HepG2 (cell line): ENCODE measurements at regions not wholly inside any gene's neighbourhood (a gene's known extent, or its start where the extent isn't known, plus 50 kb on each side); places are given as distances from the start of the nearest gene placed in this dataset.

Experiments used
- ATAC-seq: fragments of 200-7000 bp; cut with Tn5 transposase; 3 replicates; pipeline ENCODE4 v1.9.1; 2020; ENCODE audit warnings: mild to moderate bottlenecking, moderate library complexity
- BruUV-seq: library from RNA; stranded (reverse); fragments of 400-500 nt; replicated peaks from 2 replicates; lab custom pipeline; 2021; lab: Mats Ljungman, UMichigan
- CTCF ChIA-PET: fragments of 300-600 bp; formaldehyde crosslinking; extraction: SDS; loops from one replicate; lab custom pipeline; 2021; ENCODE audit warnings: low total read pairs, inconsistent platforms, low intra/inter-chr PET ratio; lab: Yijun Ruan, JAX
- POLR2A ChIA-PET: fragments of 350-600 bp; sonication (Branson Sonifier 250); formaldehyde crosslinking; loops from one replicate; lab custom pipeline; 2020; ENCODE audit warnings: antibody characterized with exemption, inconsistent platforms; lab: Yijun Ruan, JAX
- DNase-seq: peaks from one replicate; pipeline ENCODE4 v3.0.0-alpha.2; 2015; ENCODE audit warnings: low spot score
- FAIRE-seq: peaks from 3 replicates; lab custom pipeline; 2011; peaks lifted over from hg19 to GRCh38; lab: Jason Lieb, UNC
- H2AFZ ChIP-seq: one replicate; pipeline ENCODE4 v1.6.1; 2011; ENCODE audit warnings: low read length, inconsistent platforms
- H3K27ac ChIP-seq: fragments of 300-600 bp; 3 replicates; pipeline ENCODE4 v1.8.0; 2011; ENCODE audit warnings: mixed run types, mild to moderate bottlenecking, mixed read lengths, low read length, inconsistent platforms; ENCODE audit not compliant: insufficient read depth; ENCODE audit errors: extremely low read length
- H3K27me3 ChIP-seq, 2 experiments: fragments of 200-600 bp in 1 of 2; 2 replicates in 1 of 2; 3 replicates in 1 of 2; pipeline versions ENCODE4 v1.6.0 to v1.8.0; 2011; ENCODE audit warnings: low read length in 2 of 2, mild to moderate bottlenecking in 2 of 2, moderate library complexity in 2 of 2, inconsistent platforms in 1 of 2; ENCODE audit not compliant: insufficient read depth in 2 of 2, control insufficient read depth in 1 of 2
- H3K36me3 ChIP-seq, 2 experiments: fragments of 200-600 bp in 1 of 2; replicated peaks in 1 of 2; 2 replicates in 1 of 2; 3 replicates in 1 of 2; pipeline versions ENCODE4 v1.5.1 to v1.8.0; 2011; ENCODE audit warnings: low read length in 2 of 2, inconsistent platforms in 1 of 2; ENCODE audit not compliant: insufficient read depth in 2 of 2, control insufficient read depth in 1 of 2
- H3K4me1 ChIP-seq: 2 replicates; pipeline ENCODE4 v1.5.1; 2012; ENCODE audit warnings: low read length, inconsistent platforms; ENCODE audit not compliant: insufficient read depth
- H3K4me2 ChIP-seq: 2 replicates; pipeline ENCODE4 v1.6.0; 2011; ENCODE audit warnings: low read depth, low read length, inconsistent platforms
- H3K4me3 ChIP-seq, 3 experiments: fragments of 200-600 bp in 1 of 3; sonication (generic), shearing (Covaris generic) in 1 of 3; replicated peaks in 1 of 3; 2 replicates each; pipeline ENCODE4 v1.5.1; 2011 to 2016; ENCODE audit warnings: low read length in 3 of 3, inconsistent platforms in 2 of 3, low read depth in 2 of 3, mild to moderate bottlenecking in 2 of 3, control low read depth in 1 of 3, mixed read lengths in 1 of 3; ENCODE audit not compliant: insufficient read depth in 1 of 3
- H3K79me2 ChIP-seq: one replicate; pipeline ENCODE4 v1.6.1; 2011; ENCODE audit warnings: low read length, inconsistent platforms; ENCODE audit not compliant: insufficient read depth
- H3K9ac ChIP-seq: 2 replicates; pipeline ENCODE4 v1.6.0; 2011; ENCODE audit warnings: mild to moderate bottlenecking, low read depth, low read length, inconsistent platforms; ENCODE audit not compliant: insufficient read depth
- H3K9me3 ChIP-seq: 2 replicates; pipeline ENCODE4 v1.5.1; 2012; ENCODE audit warnings: mild to moderate bottlenecking, low read length
- H4K20me1 ChIP-seq: 2 replicates; pipeline ENCODE4 v1.6.0; 2011; ENCODE audit warnings: inconsistent platforms, mild to moderate bottlenecking, low read length, moderate library complexity; ENCODE audit not compliant: insufficient read depth
- ARID2 ChIP-seq: sonication (generic); formaldehyde crosslinking; IDR thresholded peaks from 2 replicates; pipeline ENCODE4 v1.8.1; 2022; ENCODE audit warnings: mild to moderate bottlenecking, missing genetic modification reagents, borderline replicate concordance
- GTF3A ChIP-seq: sonication (generic); formaldehyde crosslinking; conservative IDR thresholded peaks from 2 replicates; pipeline ENCODE4 v1.4.0; 2020; ENCODE audit warnings: mild to moderate bottlenecking, missing genetic modification reagents
- JARID2 ChIP-seq: sonication (generic); formaldehyde crosslinking; IDR thresholded peaks from 2 replicates; pipeline ENCODE4 v1.8.1; 2023; ENCODE audit warnings: missing genetic modification reagents, inconsistent platforms; ENCODE audit not compliant: insufficient replicate concordance
- MAFF ChIP-seq: IDR thresholded peaks from 2 replicates; pipeline ENCODE4 v1.6.1; 2011; ENCODE audit warnings: low read depth, low read length, improper control_type of control experiment
- YY1 ChIP-seq: IDR thresholded peaks from 2 replicates; pipeline ENCODE4 v1.6.1; 2011; ENCODE audit warnings: low read length, low read depth, moderate library complexity, mild to moderate bottlenecking; ENCODE audit not compliant: insufficient read depth, insufficient replicate concordance
- ZNF552 ChIP-seq: sonication (generic); formaldehyde crosslinking; IDR thresholded peaks from 2 replicates; pipeline ENCODE4 v1.9.0; 2022; ENCODE audit warnings: missing genetic modification reagents, mild to moderate bottlenecking, borderline replicate concordance
- WGBS: methylation state at CpG from one replicate; pipeline ENCODE4 v1.1.6; 2017; ENCODE audit warnings: low lambda C conversion rate; 5-methylcytosine and 5-hydroxymethylcytosine counted together
- in situ Hi-C: cut with HindIII; loops from 2 replicates; pipeline ENCODE4 v1.10.0; 2017; ENCODE audit warnings: low pct_unique_long_range_greater_than_20kb; ENCODE audit not compliant: extremely low pct_ligation_motif_present
- intact Hi-C: fragments of 100-400 bp; cut with micrococcal nuclease; formaldehyde crosslinking; loops from one replicate; pipeline ENCODE4 v1.10.0; 2022; ENCODE audit not compliant: unreplicated experiment
- TF ChIP-seq, protein P1 (sequence below): sonication (generic); formaldehyde crosslinking; IDR thresholded peaks from 2 replicates; pipeline ENCODE4 v1.4.0; 2020; ENCODE audit warnings: mild to moderate bottlenecking, missing genetic modification reagents

- Histone ChIP-seq H2AFZ (no peak overlapping the region), H3K4me3 (no peak overlapping the region), H3K36me3 (no peaks in the 10 kb centered on the region), H3K4me2 (no peak overlapping the region), H3K27me3 (no peaks in the 10 kb centered on the region), H3K79me2 (no peaks in the 10 kb centered on the region), H3K9me3 (no peaks in the 10 kb centered on the region), H3K9ac (no peak overlapping the region), H4K20me1 (no peaks in the 10 kb centered on the region), H3K27ac (no peak overlapping the region), H3K4me1 (no peaks in the 10 kb centered on the region)
- DNase-seq (no peak), FAIRE-seq (no peak), ATAC-seq (no peak)
- POLR2A ChIA-PET = no interaction called here
- intact Hi-C loops (no loop called here), in situ Hi-C loops (no loop called here)
- BruUV-seq = no TSS peak
- 7% methylated on average over 4 of the region's 4 CpGs for WGBS
- TF ChIP-seq ARID2 (CRISPR knock-in tag) (no peak), GTF3A (no peak), ZNF552 (CRISPR knock-in tag) (no peak), JARID2 (CRISPR knock-in tag) (no peak), YY1 (no peak), MAFF (peak; percentile 27; the same call in 1 of the 2 replicates)
- TF ChIP-seq, protein P1, sequence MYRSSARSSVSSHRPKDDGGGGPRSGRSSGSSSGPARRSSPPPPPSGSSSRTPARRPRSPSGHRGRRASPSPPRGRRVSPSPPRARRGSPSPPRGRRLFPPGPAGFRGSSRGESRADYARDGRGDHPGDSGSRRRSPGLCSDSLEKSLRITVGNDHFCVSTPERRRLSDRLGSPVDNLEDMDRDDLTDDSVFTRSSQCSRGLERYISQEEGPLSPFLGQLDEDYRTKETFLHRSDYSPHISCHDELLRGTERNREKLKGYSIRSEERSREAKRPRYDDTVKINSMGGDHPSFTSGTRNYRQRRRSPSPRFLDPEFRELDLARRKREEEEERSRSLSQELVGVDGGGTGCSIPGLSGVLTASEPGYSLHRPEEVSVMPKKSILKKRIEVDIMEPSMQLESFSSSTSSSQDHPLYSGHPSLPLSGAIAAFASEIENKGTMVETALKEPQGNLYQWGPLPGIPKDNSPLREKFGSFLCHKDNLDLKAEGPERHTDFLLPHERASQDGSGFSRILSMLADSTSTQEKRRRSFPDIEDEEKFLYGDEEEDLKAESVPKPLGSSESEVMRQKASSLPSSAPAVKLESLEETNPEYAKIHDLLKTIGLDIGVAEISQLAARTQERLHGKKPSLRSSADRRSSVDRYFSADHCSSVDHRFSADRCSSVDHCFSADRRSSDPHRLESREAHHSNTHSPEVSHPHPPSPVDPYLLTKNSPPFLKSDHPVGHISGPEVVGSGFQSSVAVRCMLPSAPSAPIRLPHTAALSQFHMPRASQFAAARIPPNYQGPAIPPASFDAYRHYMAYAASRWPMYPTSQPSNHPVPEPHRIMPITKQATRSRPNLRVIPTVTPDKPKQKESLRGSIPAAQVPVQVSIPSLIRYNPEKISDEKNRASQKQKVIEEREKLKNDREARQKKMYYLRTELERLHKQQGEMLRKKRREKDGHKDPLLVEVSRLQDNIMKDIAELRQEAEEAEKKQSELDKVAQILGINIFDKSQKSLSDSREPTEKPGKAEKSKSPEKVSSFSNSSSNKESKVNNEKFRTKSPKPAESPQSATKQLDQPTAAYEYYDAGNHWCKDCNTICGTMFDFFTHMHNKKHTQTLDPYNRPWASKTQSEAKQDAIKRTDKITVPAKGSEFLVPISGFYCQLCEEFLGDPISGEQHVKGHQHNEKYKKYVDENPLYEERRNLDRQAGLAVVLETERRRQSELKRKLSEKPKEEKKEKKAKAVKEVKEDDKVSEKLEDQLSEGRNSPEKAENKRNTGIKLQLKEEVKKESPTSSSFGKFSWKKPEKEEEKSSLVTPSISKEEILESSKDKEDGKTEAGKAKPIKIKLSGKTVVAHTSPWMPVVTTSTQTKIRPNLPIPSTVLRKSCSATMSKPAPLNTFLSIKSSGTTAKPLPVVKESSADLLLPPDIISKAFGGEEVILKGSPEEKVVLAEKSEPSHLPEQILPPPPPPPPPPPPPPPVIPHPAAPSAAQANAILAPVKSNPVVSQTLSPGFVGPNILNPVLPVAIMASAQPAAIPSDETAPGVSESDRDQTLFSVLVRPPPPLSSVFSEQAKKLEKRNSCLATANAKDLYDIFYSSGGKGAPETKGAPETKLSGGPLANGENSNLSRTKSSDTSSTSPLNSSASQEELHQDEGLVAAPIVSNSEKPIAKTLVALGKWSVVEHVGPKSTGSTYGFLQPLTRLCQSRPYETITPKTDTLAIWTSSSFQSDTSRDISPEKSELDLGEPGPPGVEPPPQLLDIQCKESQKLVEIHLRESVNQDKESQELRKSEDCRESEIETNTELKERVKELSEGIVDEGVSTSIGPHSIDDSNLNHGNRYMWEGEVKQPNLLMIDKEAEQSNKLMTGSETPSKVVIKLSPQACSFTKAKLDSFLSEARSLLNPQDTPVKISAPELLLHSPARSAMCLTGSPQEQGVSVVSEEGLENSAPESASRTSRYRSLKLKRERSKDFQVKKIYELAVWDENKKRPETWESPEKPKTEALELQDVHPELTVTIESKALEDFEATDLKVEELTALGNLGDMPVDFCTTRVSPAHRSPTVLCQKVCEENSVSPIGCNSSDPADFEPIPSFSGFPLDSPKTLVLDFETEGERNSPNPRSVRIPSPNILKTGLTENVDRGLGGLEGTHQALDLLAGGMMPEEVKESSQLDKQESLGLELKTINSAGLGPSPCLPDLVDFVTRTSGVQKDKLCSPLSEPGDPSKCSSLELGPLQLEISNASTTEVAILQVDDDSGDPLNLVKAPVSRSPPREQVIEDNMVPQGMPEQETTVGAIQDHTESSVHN (CRISPR knock-in tag) = no peak
- CTCF ChIA-PET = no interaction called here
These were observed 1162.4 kb downstream of the BRINP3 start for GRCh38 chr1:189315035-189315901.
